ENCODE measurements at regions not wholly inside any gene's neighbourhood (a gene's known extent, or its start where the extent isn't known, plus 50 kb on each side); places are given as distances from the start of the nearest gene placed in this dataset.

- no peak for TF ChIP-seq CTCF (IDR thresholded peaks at IDR 0.05; ENCODE audit: poor library complexity, severe bottlenecking)
- no peak for TF ChIP-seq EZH2 (IDR thresholded peaks at IDR 0.05; ENCODE audit: borderline replicate concordance, insufficient read depth, low read length, poor library complexity, severe bottlenecking)
- no peak for TF ChIP-seq RAD21 (conservative IDR thresholded peaks at IDR 0.05)
These were observed 209.6 kb upstream of the DPYD start for GRCh38 chr1:98130408-98130807.
